Caco-2 (cell line): ENCODE measurements at regions not wholly inside any gene's neighbourhood (a gene's known extent, or its start where the extent isn't known, plus 50 kb on each side); places are given as distances from the start of the nearest gene placed in this dataset.

ENCODE experiments used
- BruUV-seq: library from RNA; stranded (reverse); fragments of 400-500 nt; replicated peaks from 2 replicates; lab custom pipeline; 2021; lab: Mats Ljungman, UMichigan
- CTCF ChIA-PET: fragments of 300-600 bp; sonication (Branson Sonifier 250); formaldehyde crosslinking; loops from one replicate; lab custom pipeline; 2022; ENCODE audit warnings: antibody characterized with exemption; lab: Charles Lee
- POLR2A ChIA-PET: fragments of 300-600 bp; sonication (Branson Sonifier 250); formaldehyde crosslinking; loops from one replicate; lab custom pipeline; 2022; ENCODE audit warnings: antibody characterized with exemption; lab: Charles Lee
- DNase-seq, 2 experiments: peaks; one replicate each; pipeline versions ENCODE4 v3.0.0 to v3.0.0-alpha.2; 2020 to 2022
- H3K27me3 ChIP-seq: replicated peaks from 2 replicates; pipeline ENCODE4 v1.6.0; 2011; ENCODE audit warnings: low read length; ENCODE audit not compliant: control insufficient read depth, insufficient read depth
- H3K36me3 ChIP-seq: 2 replicates; pipeline ENCODE4 v1.5.1; 2011; ENCODE audit warnings: low read length; ENCODE audit not compliant: control insufficient read depth, insufficient read depth
- H3K4me1 ChIP-seq: fragments of 250-450 bp; sonication (Bioruptor Pico); 2 replicates; pipeline ENCODE4 v1.5.1; 2020; ENCODE audit warnings: mild to moderate bottlenecking
- H3K4me3 ChIP-seq: 2 replicates; pipeline ENCODE4 v1.5.1; 2011; ENCODE audit warnings: low read depth, mild to moderate bottlenecking, control low read depth, low read length
- H3K9me3 ChIP-seq: fragments of 250-450 bp; sonication (Bioruptor Pico); 2 replicates; pipeline ENCODE4 v1.5.1; 2020; ENCODE audit warnings: mild to moderate bottlenecking, moderate library complexity
- H3K27ac Mint-ChIP-seq: one replicate; pipeline ENCODE4 v1.8.0; 2022; ENCODE audit warnings: mixed read lengths; ENCODE audit not compliant: unreplicated experiment
- H3K27me3 Mint-ChIP-seq: one replicate; pipeline ENCODE4 v1.8.0; 2022; ENCODE audit warnings: mixed read lengths; ENCODE audit not compliant: insufficient read depth, unreplicated experiment
- H3K36me3 Mint-ChIP-seq: one replicate; pipeline ENCODE4 v1.8.0; 2022; ENCODE audit warnings: mild to moderate bottlenecking, mixed read lengths; ENCODE audit not compliant: insufficient read depth, unreplicated experiment
- H3K4me1 Mint-ChIP-seq: one replicate; pipeline ENCODE4 v1.8.0; 2022; ENCODE audit warnings: low read depth, mixed read lengths; ENCODE audit not compliant: unreplicated experiment
- H3K4me3 Mint-ChIP-seq: one replicate; pipeline ENCODE4 v1.8.0; 2022; ENCODE audit warnings: mild to moderate bottlenecking, moderate library complexity, mixed read lengths; ENCODE audit not compliant: unreplicated experiment
- H3K9me3 Mint-ChIP-seq: one replicate; pipeline ENCODE4 v1.8.0; 2022; ENCODE audit warnings: mixed read lengths; ENCODE audit not compliant: unreplicated experiment
- CTCF ChIP-seq, 2 experiments: fragments of 200-600 bp in 1 of 2; IDR thresholded peaks; 1 replicate in 1 of 2; 2 replicates in 1 of 2; pipeline versions ENCODE4 v1.5.1 to v1.8.0; 2011 to 2022; ENCODE audit warnings: antibody characterized with exemption in 1 of 2, control low read depth in 1 of 2, inconsistent platforms in 1 of 2, low read depth in 1 of 2, low read length in 1 of 2, mild to moderate bottlenecking in 1 of 2, moderate library complexity in 1 of 2; ENCODE audit not compliant: insufficient read depth in 1 of 2, severe bottlenecking in 1 of 2, unreplicated experiment in 1 of 2
- intact Hi-C: fragments of 100-400 bp; cut with micrococcal nuclease; formaldehyde crosslinking; loops from one replicate; pipeline ENCODE4 v1.10.0; 2022; ENCODE audit not compliant: unreplicated experiment

GRCh38 chr5:159775890-159776289 lies 140.4 kb upstream of the ADRA1B start:
- no peaks in the 10 kb centered on the region for H3K36me3 ChIP-seq
- Mint-ChIP-seq H3K36me3 (peaks cover 6% of the 10 kb centered on the region), H3K4me3 (no peak overlapping the region), H3K9me3 (no peaks in the 10 kb centered on the region), H3K27me3 (peaks cover 26% of the 10 kb centered on the region), H3K4me1 (peaks cover 14% of the 10 kb centered on the region), H3K27ac (no peak overlapping the region)
- no peaks in the 10 kb centered on the region for H3K9me3 ChIP-seq
- intact Hi-C loops, result no loop called here
- no peaks in the 10 kb centered on the region; the same call in 1 of the 2 replicates for H3K27me3 ChIP-seq
- BruUV-seq, result no TSS peak
- H3K4me3 ChIP-seq, result no peak overlapping the region
- H3K4me1 ChIP-seq, result no peaks in the 10 kb centered on the region
- DNase-seq, result no peak
- ChIA-PET POLR2A (no interaction called here), CTCF (interaction anchor here (0.6 kb wide), 1 partner anchor 425 kb away, joined by 3 read pairs; no protein-coding TSS in a partner anchor)
- TF ChIP-seq CTCF (IDR thresholded peaks at IDR 0.05; ENCODE audit: insufficient read depth in 1 of 2, low read depth in 1 of 2, low read length in 1 of 2, severe bottlenecking in 1 of 2, unreplicated experiment in 1 of 2), result no peak

- no peak for TF ChIP-seq CTCF (IDR thresholded peaks at IDR 0.05; ENCODE audit: insufficient read depth in 1 of 2, low read depth in 1 of 2, low read length in 1 of 2, severe bottlenecking in 1 of 2, unreplicated experiment in 1 of 2)
- H3K27ac Mint-ChIP-seq, result no peak overlapping the region
- no peaks in the 10 kb centered on the region for H3K36me3 ChIP-seq
- intact Hi-C loops, result no loop called here
- CTCF ChIA-PET, result no interaction called here
- H3K4me3 ChIP-seq, result no peak overlapping the region
- H3K4me3 Mint-ChIP-seq, result no peak overlapping the region
- peaks cover 26% of the 10 kb centered on the region for H3K27me3 Mint-ChIP-seq
- no peaks in the 10 kb centered on the region for H3K9me3 Mint-ChIP-seq
- no peaks in the 10 kb centered on the region; the same call in 1 of the 2 replicates for H3K27me3 ChIP-seq
- peaks cover 6% of the 10 kb centered on the region for H3K36me3 Mint-ChIP-seq
- H3K4me1 Mint-ChIP-seq, result peaks cover 14% of the 10 kb centered on the region
- DNase-seq, result no peak
- H3K4me1 ChIP-seq, result no peaks in the 10 kb centered on the region
- no peaks in the 10 kb centered on the region for H3K9me3 ChIP-seq
- POLR2A ChIA-PET, result no interaction called here
- BruUV-seq, result no TSS peak
These were observed 139.1 kb upstream of the ADRA1B start for GRCh38 chr5:159777049-159777660.

GRCh38 chr5:159779481-159779880 lies 136.8 kb upstream of the ADRA1B start:
- Mint-ChIP-seq H3K4me1 (no peaks in the 10 kb centered on the region), H3K9me3 (no peaks in the 10 kb centered on the region), H3K27ac (no peak overlapping the region), H3K36me3 (no peaks in the 10 kb centered on the region), H3K4me3 (no peak overlapping the region), H3K27me3 (peaks cover 20% of the 10 kb centered on the region)
- H3K9me3 ChIP-seq, result no peaks in the 10 kb centered on the region
- H3K27me3 ChIP-seq, result no peaks in the 10 kb centered on the region
- H3K4me1 ChIP-seq, result no peaks in the 10 kb centered on the region
- no TSS peak for BruUV-seq
- intact Hi-C loops, result no loop called here
- H3K36me3 ChIP-seq, result no peaks in the 10 kb centered on the region
- ChIA-PET CTCF (no interaction called here), POLR2A (no interaction called here)
- DNase-seq, result no peak
- TF ChIP-seq CTCF (IDR thresholded peaks at IDR 0.05; ENCODE audit: insufficient read depth in 1 of 2, low read depth in 1 of 2, low read length in 1 of 2, severe bottlenecking in 1 of 2, unreplicated experiment in 1 of 2), result no peak
- no peak overlapping the region for H3K4me3 ChIP-seq
